Activated CD4-positive, alpha-beta T cell treated with anti-CD3 and anti-CD28 coated beads, Interleukin-2, amount 50 U/mL, for 24 hours (primary cell): ENCODE measurements at regions not wholly inside any gene's neighbourhood (a gene's known extent, or its start where the extent isn't known, plus 50 kb on each side); places are given as distances from the start of the nearest gene placed in this dataset.

Experiments
- DNase-seq, 2 donors: peaks; one replicate each; pipeline ENCODE4 v3.0.0-alpha.2; 2020; ENCODE audit warnings: low read depth in 1 of 2, low spot score in 1 of 2

- DNase-seq, result no peak
These were observed 472.0 kb downstream of the RPS24 start for GRCh38 chr10:78505657-78506056.

DNA sequence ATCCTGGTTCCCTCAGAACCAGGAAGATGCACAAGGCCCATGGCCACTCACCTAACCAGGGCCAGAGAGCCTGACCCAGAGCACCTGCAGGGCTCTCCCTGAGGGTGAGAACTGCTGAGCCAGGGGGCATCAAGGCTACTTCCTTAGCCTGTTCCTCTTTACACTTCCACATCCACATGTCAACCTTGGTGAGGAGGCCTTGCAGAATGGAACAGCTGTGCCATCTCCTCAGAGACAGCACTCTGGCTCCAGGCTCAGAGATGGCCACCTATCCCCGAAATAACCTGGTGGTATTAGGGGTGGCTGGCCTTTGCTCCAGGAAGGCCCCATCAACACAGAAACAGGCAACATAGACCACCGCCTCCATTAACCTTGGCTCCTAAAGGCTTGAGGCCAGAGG lies 473.0 kb downstream of the RPS24 start:
- DNase-seq, result no peak

DNA sequence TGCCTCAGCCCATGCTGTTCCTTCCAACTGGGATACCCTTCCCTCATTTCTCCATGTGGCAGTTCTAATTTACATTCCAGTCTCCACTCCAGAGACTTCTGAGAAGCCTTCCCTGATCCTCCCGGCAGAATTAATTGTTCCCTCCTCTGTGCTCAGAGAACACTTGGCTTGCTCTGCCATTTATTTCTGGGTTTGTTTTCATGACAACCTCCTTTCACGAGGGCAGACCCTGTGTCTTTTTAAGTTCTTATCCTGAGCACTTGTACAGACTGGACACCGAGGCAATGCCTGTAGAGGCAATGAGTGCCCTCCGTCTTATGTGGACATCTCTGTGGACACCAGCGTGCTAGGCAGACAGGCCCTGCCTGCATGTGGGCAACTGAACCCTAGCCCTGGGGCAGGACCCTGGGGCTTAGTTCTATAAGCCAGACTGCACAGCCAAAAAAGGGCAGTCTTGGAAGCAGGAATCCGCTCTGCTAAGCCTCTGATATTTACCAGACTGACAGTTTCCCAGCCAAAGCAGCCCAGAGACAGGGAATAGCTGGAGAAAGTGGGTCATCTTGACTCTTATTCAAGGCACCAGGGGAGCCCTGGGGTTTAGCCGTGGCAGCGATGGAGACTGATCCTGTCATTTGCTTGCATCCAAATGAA lies 474.0 kb downstream of the RPS24 start:
- no peak for DNase-seq

- no peak for DNase-seq
These were observed 475.5 kb downstream of the RPS24 start for GRCh38 chr10:78508955-78509748.

- DNase-seq, result no peak
These were observed 477.1 kb downstream of the RPS24 start for GRCh38 chr10:78510566-78511323.

DNA sequence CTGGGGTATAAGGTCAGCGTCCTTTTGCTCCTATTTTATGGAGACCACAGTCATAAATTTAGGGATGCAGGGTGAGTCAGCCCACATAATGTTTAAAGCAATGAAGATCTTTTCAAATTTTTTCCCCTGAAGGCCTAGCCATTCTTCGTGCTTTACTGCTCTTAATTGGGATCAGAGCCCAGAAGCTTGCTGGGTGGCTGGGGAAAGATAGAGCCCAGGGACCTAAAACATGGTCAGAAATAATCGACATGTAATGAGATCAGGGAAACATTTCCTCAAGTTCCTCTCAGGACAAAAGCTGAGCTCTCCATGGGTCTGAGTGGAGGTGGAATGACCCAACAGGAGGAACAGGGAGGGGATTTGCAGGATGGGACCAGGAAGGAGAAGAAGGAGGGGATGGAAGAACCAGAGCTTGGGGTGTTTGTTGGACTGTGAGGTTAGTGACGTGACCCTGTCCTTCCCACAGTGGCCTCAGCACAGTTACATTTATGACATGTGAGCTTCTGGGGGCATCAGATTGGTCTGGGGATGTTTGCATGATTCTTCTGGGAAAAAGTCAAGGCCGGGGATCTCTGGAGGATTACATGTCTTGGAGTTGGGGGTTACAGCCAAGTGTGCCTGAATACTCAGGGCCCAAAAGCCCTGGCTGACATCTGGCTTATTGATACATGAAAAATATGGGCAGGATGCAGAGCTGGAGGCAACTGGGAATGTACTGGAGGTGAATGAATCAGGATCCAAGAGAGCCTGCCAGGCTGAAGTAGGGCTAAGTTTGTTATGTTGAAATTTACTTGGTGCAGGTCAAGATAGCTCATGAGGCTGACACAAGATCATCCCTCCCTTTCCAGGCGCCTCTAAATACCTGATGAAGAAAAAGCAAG lies 477.9 kb downstream of the RPS24 start:
- DNase-seq, result no peak

GRCh38 chr10:78512205-78512550 lies 478.5 kb downstream of the RPS24 start:
- DNase-seq, result no peak

DNA sequence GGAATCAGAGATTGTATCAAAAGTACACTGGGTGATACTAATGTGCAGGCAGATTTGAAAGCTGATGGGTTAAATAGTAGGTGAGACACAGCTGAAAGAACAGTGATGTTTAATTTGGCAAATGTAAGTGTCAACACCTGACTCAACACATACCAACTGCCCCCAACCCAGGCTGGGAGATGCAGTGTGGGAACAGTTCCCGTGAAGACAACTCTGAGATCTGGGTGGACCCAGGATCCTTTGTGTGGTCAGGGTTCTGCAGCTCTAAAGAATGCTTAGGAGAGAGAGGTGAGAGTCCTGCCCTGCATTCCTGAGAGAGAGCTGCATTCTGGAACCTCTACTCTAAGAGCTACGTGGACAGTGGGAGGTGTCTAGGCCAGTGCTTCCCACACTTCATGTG lies 479.7 kb downstream of the RPS24 start:
- DNase-seq, result no peak

DNA sequence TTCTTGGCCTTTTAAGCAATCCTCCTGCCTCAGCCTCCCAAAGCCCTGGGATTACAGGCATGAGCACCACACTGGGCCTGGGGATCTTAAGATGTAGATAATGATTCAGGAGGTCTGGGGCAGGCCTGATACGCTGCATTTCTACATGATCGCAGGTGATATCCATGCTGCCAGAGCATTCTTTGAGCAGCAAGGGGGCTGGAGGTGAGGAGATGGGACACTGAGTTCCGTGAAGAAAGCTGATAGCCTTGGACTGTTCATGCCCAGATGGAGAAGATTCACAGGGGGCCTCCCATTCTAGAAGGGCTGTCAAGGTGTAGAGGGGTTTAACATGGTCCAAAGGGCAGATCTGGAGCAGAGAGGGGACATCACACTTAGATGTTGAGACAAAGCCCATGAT lies 480.3 kb downstream of the RPS24 start:
- no peak for DNase-seq

DNA sequence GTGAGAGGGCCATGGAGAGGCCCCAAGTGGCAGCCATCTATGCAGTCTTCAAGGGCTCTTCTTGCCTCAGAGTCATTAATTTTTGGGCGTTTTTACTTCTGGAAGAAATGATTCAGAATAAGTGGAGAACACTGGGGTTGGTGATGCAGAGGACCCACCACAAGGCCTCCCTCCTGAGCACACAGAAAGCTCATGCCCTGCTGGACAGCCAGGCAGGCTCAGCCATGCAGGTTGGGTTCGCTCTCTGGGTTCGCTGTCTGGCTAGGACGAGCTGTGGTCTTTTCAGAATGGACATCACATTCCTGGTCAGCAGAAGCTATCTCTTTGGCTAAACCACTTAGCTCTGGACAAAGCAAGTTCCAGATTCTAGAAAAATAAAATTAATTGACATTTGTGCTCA lies 480.8 kb downstream of the RPS24 start:
- DNase-seq, result no peak

- DNase-seq, result no peak
These were observed 481.6 kb downstream of the RPS24 start for GRCh38 chr10:78515038-78515872.

DNA sequence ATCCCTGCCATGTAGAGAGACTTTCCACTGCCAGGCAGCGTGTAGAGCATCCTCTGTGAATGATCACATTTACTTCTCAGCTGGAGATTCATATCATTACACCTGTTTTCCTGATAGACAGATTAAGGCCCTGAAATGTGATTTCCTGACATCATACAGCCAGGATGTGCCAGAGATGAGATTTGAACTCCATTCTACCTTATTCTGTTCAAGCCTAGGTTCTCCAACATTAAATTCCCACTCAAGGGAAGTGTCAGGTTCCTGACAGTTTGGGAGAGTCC lies 482.1 kb downstream of the RPS24 start:
- DNase-seq, result no peak

- no peak for DNase-seq
These were observed 482.6 kb downstream of the RPS24 start for GRCh38 chr10:78516236-78516635.

GRCh38 chr10:78516756-78517155 lies 483.1 kb downstream of the RPS24 start:
- DNase-seq, result no peak

- no peak for DNase-seq
These were observed 484.6 kb downstream of the RPS24 start for GRCh38 chr10:78518224-78518623.

DNA sequence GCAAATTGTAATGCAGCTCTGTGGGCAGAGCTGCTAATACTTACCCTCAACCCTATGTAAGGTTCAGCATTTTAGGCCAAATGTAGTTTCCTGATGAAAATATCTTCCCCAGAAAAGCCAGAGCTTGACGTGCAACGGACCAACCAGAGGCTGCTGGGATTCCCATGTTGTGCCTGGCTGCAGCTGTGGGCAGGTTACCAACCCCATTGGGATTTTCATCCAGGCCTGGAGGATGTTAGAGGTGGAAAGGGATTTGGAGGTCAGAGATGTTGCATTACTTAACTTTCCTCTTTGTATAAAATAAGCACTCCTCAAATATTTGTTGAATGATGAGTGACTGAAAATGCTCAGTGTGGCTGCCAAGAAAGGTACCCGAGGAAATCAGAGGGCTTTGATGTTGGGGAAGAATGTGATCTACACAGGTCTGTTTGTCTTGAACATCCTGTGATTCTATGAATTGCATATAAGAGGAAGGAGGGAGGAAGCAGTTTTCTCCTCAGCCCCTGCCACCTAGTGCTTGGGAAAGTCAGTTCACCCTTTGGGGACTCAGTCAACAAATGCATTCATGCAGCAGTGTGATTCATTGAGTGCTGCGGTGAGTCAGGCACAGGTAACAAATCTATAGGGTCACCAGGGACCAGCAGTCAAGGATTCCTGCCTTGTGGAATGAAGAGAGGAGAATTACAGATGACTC lies 487.2 kb downstream of the RPS24 start:
- peak in 1 of 2 donors; percentile 8 for DNase-seq

GRCh38 chr10:78523453-78523852 lies 489.8 kb downstream of the RPS24 start:
- no peak for DNase-seq

DNA sequence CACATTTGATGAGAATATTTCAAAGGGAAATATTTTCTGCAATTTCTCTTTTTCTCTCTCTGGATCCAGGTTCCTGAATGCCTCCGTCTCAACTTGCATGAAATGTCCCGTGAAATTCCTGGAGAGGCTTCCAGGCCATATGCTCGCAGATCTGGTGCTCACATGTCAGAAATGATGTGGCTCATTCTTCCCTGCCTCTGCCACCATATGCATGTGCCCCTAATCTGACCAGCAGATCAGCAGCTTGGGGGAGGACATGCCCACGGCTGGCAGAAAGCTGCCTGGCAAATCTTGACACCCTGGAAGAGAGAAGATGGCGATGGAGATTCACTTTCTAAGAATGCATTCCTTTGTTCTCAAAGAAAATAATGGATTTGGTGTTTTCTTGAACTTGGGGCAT lies 490.7 kb downstream of the RPS24 start:
- DNase-seq, result no peak

DNA sequence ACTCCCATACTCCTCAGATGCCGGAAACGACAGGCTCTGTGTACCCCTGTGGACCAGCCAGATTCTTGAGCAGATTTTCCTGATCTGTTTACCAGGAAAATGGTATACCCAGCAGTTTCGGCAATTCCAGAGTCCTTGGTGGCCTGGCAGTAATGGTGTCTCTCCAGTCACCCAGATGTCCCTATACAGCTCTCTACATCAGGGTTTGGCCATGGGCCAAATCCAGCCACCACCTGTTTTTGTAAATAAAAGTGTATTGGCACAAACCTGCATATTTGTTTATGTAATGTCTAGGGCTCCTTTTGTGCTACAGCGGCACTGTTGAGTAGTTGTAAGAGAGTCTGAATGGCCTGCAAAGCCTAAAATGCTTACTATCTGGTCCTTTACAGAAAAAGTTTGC lies 491.3 kb downstream of the RPS24 start:
- DNase-seq, result no peak

GRCh38 chr10:78526347-78526746 lies 492.7 kb downstream of the RPS24 start:
- DNase-seq, result no peak
